ENCODE measurements at regions not wholly inside any gene's neighbourhood (a gene's known extent, or its start where the extent isn't known, plus 50 kb on each side); places are given as distances from the start of the nearest gene placed in this dataset.

- TF ChIP-seq CTCF (IDR thresholded peaks at IDR 0.05; ENCODE audit: extremely low read depth, missing control alignments) = no peak
Observed at GRCh38 chr6:131394768-131395432, 178.1 kb upstream of the ARG1 start.

GRCh38 chr6:131398176-131398575 lies 174.8 kb upstream of the ARG1 start:
- no peak for DNase-seq (ENCODE audit: low spot score)
- TF ChIP-seq CTCF (IDR thresholded peaks at IDR 0.05; ENCODE audit: extremely low read depth, missing control alignments) = no peak

More at GRCh38 chr6:131394768-131395432, 178.1 kb upstream of the ARG1 start:
- no peak for DNase-seq (ENCODE audit: low spot score)

- no peak for TF ChIP-seq CTCF (IDR thresholded peaks at IDR 0.05; ENCODE audit: extremely low read depth, missing control alignments)
- no peak for DNase-seq (ENCODE audit: low spot score)
Observed at GRCh38 chr6:131399433-131399832, 173.6 kb upstream of the ARG1 start.

- no peak for DNase-seq (ENCODE audit: low spot score)
- no peak for TF ChIP-seq CTCF (IDR thresholded peaks at IDR 0.05; ENCODE audit: extremely low read depth, missing control alignments)
Observed at GRCh38 chr6:131400054-131400778, 172.8 kb upstream of the ARG1 start.

GRCh38 chr6:131400779-131401496 lies 172.1 kb upstream of the ARG1 start:
- no peak for DNase-seq (ENCODE audit: low spot score)
- no peak for TF ChIP-seq CTCF (IDR thresholded peaks at IDR 0.05; ENCODE audit: extremely low read depth, missing control alignments)

- TF ChIP-seq CTCF (IDR thresholded peaks at IDR 0.05; ENCODE audit: extremely low read depth, missing control alignments) = no peak
- no peak for DNase-seq (ENCODE audit: low spot score)
Observed at GRCh38 chr6:131408811-131409210, 164.2 kb upstream of the ARG1 start.

- no peak for TF ChIP-seq CTCF (IDR thresholded peaks at IDR 0.05; ENCODE audit: extremely low read depth, missing control alignments)
- no peak for DNase-seq (ENCODE audit: low spot score)
Observed at GRCh38 chr6:131410785-131411184, 162.2 kb upstream of the ARG1 start.
